ACC112 (cell line): ENCODE measurements at regions not wholly inside any gene's neighbourhood (a gene's known extent, or its start where the extent isn't known, plus 50 kb on each side); places are given as distances from the start of the nearest gene placed in this dataset.
"Not testable (repeated sequence)": the region's sequence is repeated elsewhere in the genome, so short reads cannot be mapped to it uniquely, and the experiment has no call there.

ENCODE experiments used
- H2AFZ ChIP-seq: fragments of 200-600 bp; sonication (generic); one replicate; pipeline ENCODE4 v1.6.0; 2017; ENCODE audit warnings: antibody characterized with exemption, low read length; ENCODE audit not compliant: unreplicated experiment
- H3K27ac ChIP-seq: fragments of 200-600 bp; sonication (generic); 2 replicates; pipeline ENCODE4 v1.5.1; 2014; ENCODE audit warnings: low read depth, mild to moderate bottlenecking, antibody characterized with exemption, low read length, moderate library complexity
- H3K27me3 ChIP-seq: fragments of 200-600 bp; sonication (generic); 2 replicates; pipeline ENCODE4 v1.6.1; 2014; ENCODE audit warnings: mild to moderate bottlenecking, antibody characterized with exemption, low read length, moderate library complexity, mixed read lengths; ENCODE audit not compliant: insufficient read depth
- H3K36me3 ChIP-seq: fragments of 200-600 bp; sonication (generic); 2 replicates; pipeline ENCODE4 v1.6.1; 2016; ENCODE audit warnings: mild to moderate bottlenecking, antibody characterized with exemption, low read length, moderate library complexity, mixed read lengths; ENCODE audit not compliant: insufficient read depth
- H3K4me1 ChIP-seq: fragments of 200-600 bp; sonication (generic); one replicate; pipeline ENCODE4 v1.6.1; 2016; ENCODE audit warnings: low read length, mixed read lengths; ENCODE audit not compliant: insufficient read depth, unreplicated experiment, control insufficient read depth
- H3K4me3 ChIP-seq: fragments of 200-600 bp; sonication (generic); 2 replicates; pipeline ENCODE4 v1.5.1; 2014; ENCODE audit warnings: mild to moderate bottlenecking, low read depth, low read length
- H3K79me2 ChIP-seq: fragments of 200-600 bp; sonication (generic); one replicate; pipeline ENCODE4 v1.6.0; 2016; ENCODE audit warnings: low read length; ENCODE audit not compliant: control insufficient read depth, unreplicated experiment, insufficient read depth

GRCh38 chr6:103801901-103802479 lies 1057.7 kb downstream of the HACE1 start:
- H3K79me2 ChIP-seq, H3K4me1 ChIP-seq, H3K36me3 ChIP-seq, H3K4me3 ChIP-seq, H2AFZ ChIP-seq, H3K27ac ChIP-seq, H3K27me3 ChIP-seq: not testable (repeated sequence)

GRCh38 chr6:103799971-103800670 lies 1059.6 kb downstream of the HACE1 start:
- Histone ChIP-seq H3K36me3 (no peaks in the 10 kb centered on the region), H3K4me1 (no peaks in the 10 kb centered on the region), H3K79me2 (no peaks in the 10 kb centered on the region), H3K27me3 (no peaks in the 10 kb centered on the region), H2AFZ (no peak overlapping the region), H3K27ac (no peak overlapping the region), H3K4me3 (no peak overlapping the region)

GRCh38 chr6:103798166-103798565 lies 1061.6 kb downstream of the HACE1 start:
- Histone ChIP-seq H3K27ac (no peak overlapping the region), H3K79me2 (no peaks in the 10 kb centered on the region), H3K27me3 (no peaks in the 10 kb centered on the region), H3K4me1 (no peaks in the 10 kb centered on the region), H3K36me3 (no peaks in the 10 kb centered on the region), H3K4me3 (no peak overlapping the region), H2AFZ (no peak overlapping the region)

GRCh38 chr6:103797738-103798137 lies 1062.0 kb downstream of the HACE1 start:
- H3K27ac ChIP-seq = no peak overlapping the region
- H3K4me1 ChIP-seq = no peaks in the 10 kb centered on the region
- no peaks in the 10 kb centered on the region for H3K27me3 ChIP-seq
- no peak overlapping the region for H3K4me3 ChIP-seq
- H3K36me3 ChIP-seq = no peaks in the 10 kb centered on the region
- no peak overlapping the region for H2AFZ ChIP-seq
- no peaks in the 10 kb centered on the region for H3K79me2 ChIP-seq

GRCh38 chr6:103791458-103791857 lies 1068.3 kb downstream of the HACE1 start:
- no peak overlapping the region for H3K4me3 ChIP-seq
- no peaks in the 10 kb centered on the region for H3K4me1 ChIP-seq
- no peaks in the 10 kb centered on the region for H3K36me3 ChIP-seq
- no peaks in the 10 kb centered on the region for H3K79me2 ChIP-seq
- H3K27ac ChIP-seq = no peak overlapping the region
- no peaks in the 10 kb centered on the region for H3K27me3 ChIP-seq
- H2AFZ ChIP-seq = no peak overlapping the region

- Histone ChIP-seq H3K27ac (no peak overlapping the region), H3K79me2 (no peaks in the 10 kb centered on the region)
Observed at GRCh38 chr6:103784117-103784516, 1075.6 kb downstream of the HACE1 start.

GRCh38 chr6:103783329-103783728 lies 1076.4 kb downstream of the HACE1 start:
- H2AFZ ChIP-seq = no peak overlapping the region

More at GRCh38 chr6:103784117-103784516, 1075.6 kb downstream of the HACE1 start:
- H2AFZ ChIP-seq = no peak overlapping the region
- no peaks in the 10 kb centered on the region for H3K36me3 ChIP-seq
- H3K4me3 ChIP-seq = no peak overlapping the region
- H3K4me1 ChIP-seq = no peaks in the 10 kb centered on the region
- H3K27me3 ChIP-seq = no peaks in the 10 kb centered on the region

GRCh38 chr6:103769431-103769830 lies 1090.3 kb downstream of the HACE1 start:
- Histone ChIP-seq H3K79me2 (no peaks in the 10 kb centered on the region), H3K36me3 (no peaks in the 10 kb centered on the region), H2AFZ (no peak overlapping the region), H3K4me3 (no peak overlapping the region), H3K4me1 (no peaks in the 10 kb centered on the region), H3K27me3 (no peaks in the 10 kb centered on the region), H3K27ac (no peak overlapping the region)

More at GRCh38 chr6:103783329-103783728, 1076.4 kb downstream of the HACE1 start:
- H3K27me3 ChIP-seq = no peaks in the 10 kb centered on the region
- H3K4me1 ChIP-seq = no peaks in the 10 kb centered on the region
- no peaks in the 10 kb centered on the region for H3K36me3 ChIP-seq
- H3K4me3 ChIP-seq = no peak overlapping the region
- no peaks in the 10 kb centered on the region for H3K79me2 ChIP-seq
- no peak overlapping the region for H3K27ac ChIP-seq

- Histone ChIP-seq H3K36me3 (no peaks in the 10 kb centered on the region), H3K27ac (no peak overlapping the region), H3K4me3 (no peak overlapping the region), H2AFZ (no peak overlapping the region), H3K79me2 (no peaks in the 10 kb centered on the region), H3K27me3 (no peaks in the 10 kb centered on the region), H3K4me1 (no peaks in the 10 kb centered on the region)
Observed at GRCh38 chr6:103750603-103751002, 1109.1 kb downstream of the HACE1 start.

- H3K4me1 ChIP-seq = no peaks in the 10 kb centered on the region
- no peaks in the 10 kb centered on the region for H3K27me3 ChIP-seq
- no peaks in the 10 kb centered on the region for H3K79me2 ChIP-seq
- H3K36me3 ChIP-seq = no peaks in the 10 kb centered on the region
- no peak overlapping the region for H3K27ac ChIP-seq
- H3K4me3 ChIP-seq = no peak overlapping the region
- no peak overlapping the region for H2AFZ ChIP-seq
Observed at GRCh38 chr6:103734016-103734415, 1125.7 kb downstream of the HACE1 start.

GRCh38 chr6:103729658-103730057 lies 1130.1 kb downstream of the HACE1 start:
- H3K79me2 ChIP-seq = no peaks in the 10 kb centered on the region
- H3K4me1 ChIP-seq = no peaks in the 10 kb centered on the region
- H3K27me3 ChIP-seq = no peaks in the 10 kb centered on the region
- no peak overlapping the region for H3K27ac ChIP-seq
- H3K36me3 ChIP-seq = no peaks in the 10 kb centered on the region
- H2AFZ ChIP-seq = no peak overlapping the region
- H3K4me3 ChIP-seq = no peak overlapping the region
